SK-MEL-5 (cell line): ENCODE measurements at regions not wholly inside any gene's neighbourhood (a gene's known extent, or its start where the extent isn't known, plus 50 kb on each side); places are given as distances from the start of the nearest gene placed in this dataset.

Experiments
- DNase-seq: peaks from one replicate; pipeline ENCODE4 v3.0.0-alpha.2; 2016; ENCODE audit warnings: low read depth, low spot score
- in situ Hi-C: cut with HindIII; loops from 2 replicates; pipeline ENCODE4 v1.10.0; 2016; ENCODE audit warnings: low sequenced_read_pairs, high pct_unique_total_duplicates, low pct_unique_long_range_greater_than_20kb

DNA sequence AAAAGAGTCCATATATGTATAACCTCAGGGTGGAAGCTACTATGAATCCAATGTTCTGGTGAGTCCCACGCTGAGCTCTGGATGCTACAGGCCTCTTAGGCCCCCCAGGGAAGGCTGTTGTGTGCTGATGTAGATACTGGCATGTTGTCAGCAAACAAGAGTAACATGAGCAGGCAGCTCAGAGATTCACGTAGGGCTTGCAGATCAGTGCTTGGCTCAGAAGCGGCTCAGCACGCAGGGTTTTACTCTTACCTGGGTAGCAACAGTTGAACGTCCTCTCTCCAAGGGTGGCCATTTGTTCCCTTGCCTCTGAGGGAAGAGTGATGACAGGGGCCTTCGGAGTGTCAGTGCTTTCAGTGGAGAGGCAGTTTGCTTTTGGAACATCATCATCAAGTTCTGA, 93.4 kb downstream of the ZFP64 start:
- in situ Hi-C loops: no loop called here
- DNase-seq: no peak

DNA sequence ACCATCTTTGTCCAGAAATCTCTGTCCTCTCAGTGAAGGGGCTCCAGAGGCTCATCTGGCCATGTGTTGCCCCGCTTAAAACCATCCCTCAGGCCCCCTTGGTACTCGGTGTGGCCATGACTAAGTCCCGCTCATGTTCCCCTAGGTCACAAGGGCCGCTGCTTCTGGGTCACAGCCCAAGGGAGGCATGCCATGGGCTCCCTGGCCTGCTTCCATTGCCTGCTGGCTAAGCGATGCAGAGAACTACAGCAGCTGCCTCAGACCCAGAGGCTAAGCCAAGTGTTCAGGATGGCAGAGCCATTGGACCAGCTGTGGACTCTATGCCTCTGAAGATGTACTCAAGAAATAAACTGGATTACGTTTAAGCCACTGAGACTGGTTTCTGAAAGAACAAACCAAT, 95.5 kb downstream of the ZFP64 start:
- in situ Hi-C loops: no loop called here

GRCh38 chr20:52094693-52095092, 96.9 kb downstream of the ZFP64 start:
- DNase-seq: no peak
- in situ Hi-C loops: no loop called here

More for the DNA sequence above, 95.5 kb downstream of the ZFP64 start:
- DNase-seq: no peak

- in situ Hi-C loops: no loop called here
Observed at GRCh38 chr20:52093575-52093974, 98.0 kb downstream of the ZFP64 start.

DNA sequence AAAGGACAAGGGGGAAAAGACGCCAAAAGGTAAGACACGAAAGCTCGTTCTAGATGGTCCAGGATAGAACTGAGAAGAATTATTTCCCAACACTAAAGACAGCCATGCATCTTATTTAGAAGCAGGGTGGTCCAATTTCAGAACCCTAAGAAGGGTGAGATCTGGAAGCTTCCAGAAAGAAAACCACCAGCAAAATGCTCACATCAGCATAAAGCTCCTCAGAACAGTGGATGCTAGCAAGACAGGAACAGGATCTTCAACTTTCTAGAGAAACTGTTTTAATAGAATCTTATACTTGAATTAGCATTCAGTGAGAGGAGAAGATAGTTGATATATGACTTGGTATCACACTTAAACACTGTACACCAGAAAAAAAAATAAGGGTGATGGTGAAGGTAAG, 101.5 kb downstream of the ZFP64 start:
- DNase-seq: no peak
- in situ Hi-C loops: no loop called here

More at GRCh38 chr20:52093575-52093974, 98.0 kb downstream of the ZFP64 start:
- no peak for DNase-seq

- in situ Hi-C loops: no loop called here
- no peak for DNase-seq
Observed at GRCh38 chr20:52087471-52087870, 104.1 kb downstream of the ZFP64 start.

DNA sequence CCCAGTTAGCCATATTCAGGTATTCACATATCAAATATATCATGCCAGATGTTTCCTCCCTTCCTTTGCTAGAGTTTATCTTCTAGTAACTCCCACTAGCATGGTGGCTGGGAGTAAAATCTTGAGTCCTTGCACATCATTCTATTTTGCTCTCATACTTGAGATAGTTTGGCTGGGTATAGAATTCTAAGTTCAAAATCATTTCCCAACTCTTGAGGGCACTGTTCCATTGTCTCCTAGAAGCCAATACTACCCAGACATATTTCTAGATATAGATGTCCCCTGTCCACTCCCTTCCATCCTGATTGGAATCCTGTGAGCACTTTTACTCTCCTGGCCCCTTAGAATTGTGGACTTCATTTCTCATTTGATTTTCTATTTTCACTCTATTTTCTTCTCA, 104.7 kb downstream of the ZFP64 start:
- no peak for DNase-seq
- in situ Hi-C loops: no loop called here

DNA sequence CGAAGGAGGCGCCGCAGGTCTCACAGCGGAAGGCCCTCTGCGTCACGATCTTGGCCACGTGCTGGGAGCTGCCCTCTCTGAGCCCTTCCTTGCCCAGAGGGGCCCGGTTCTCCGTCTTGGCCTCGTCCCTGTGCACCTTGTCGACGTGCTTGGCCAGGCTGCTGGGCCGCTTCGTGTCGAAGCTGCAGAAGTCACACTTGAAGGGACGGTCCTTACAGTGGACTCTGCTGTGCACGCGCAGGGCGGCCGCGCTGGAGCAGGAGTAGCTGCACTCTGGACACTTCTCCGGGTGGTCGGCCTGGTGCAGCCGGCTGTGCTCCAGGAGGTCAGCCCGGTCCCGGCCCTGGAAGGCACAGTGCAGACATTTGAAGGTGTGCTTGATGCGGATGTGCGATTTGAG, 106.9 kb downstream of the ZFP64 start:
- no peak for DNase-seq
- in situ Hi-C loops: no loop called here

- DNase-seq: peak; percentile 82
- in situ Hi-C loops: no loop called here
Observed at GRCh38 chr20:52083627-52084232, 107.8 kb downstream of the ZFP64 start.

- DNase-seq: no peak
- in situ Hi-C loops: no loop called here
Observed at GRCh38 chr20:52082612-52083011, 109.0 kb downstream of the ZFP64 start.

- no peak for DNase-seq
- in situ Hi-C loops: no loop called here
Observed at GRCh38 chr20:52081791-52082190, 109.8 kb downstream of the ZFP64 start.

- no peak for DNase-seq
- in situ Hi-C loops: no loop called here
Observed at GRCh38 chr20:52081066-52081465, 110.5 kb downstream of the ZFP64 start.

- in situ Hi-C loops: no loop called here
- no peak for DNase-seq
Observed at GRCh38 chr20:52078289-52078688, 113.3 kb downstream of the ZFP64 start.

DNA sequence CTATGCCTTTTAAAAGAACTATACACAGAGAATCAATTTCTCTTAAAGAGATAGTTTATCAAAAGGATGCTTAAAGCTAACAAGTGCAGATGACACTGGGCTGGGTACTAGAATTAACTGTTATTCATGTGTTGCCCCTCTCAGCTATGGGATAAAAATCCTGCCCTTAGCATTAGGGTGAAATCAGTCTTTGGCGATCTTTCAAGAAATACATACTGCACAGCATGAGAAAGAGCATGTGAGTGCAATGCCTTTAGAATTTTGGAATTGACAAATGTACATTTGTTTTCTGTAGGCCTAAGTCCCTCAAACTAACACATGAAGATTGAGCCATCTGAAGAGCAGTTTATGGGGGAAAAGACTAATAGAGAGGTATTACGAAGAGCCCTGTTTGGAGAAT, 115.4 kb downstream of the ZFP64 start:
- in situ Hi-C loops: no loop called here
- DNase-seq: peak; percentile 85

DNA sequence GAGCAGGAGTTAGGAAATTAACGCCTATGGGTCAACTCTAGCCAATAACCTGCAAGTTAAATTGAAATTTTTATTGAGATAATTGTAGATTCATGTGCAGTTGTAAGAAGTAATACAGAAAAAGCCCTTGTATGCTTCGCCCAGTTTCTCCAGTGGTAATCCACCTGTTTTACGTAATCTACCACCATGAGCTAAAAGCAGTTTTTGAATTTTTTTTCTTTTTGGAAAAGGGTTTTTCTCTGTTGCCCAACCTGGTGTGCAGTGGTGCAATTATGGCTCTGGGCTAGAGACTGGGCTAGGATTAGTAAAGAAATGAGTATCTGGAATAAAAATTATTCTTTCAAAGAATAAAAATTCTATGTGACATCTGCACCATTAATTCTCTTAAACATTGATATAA, 116.2 kb downstream of the ZFP64 start:
- DNase-seq: no peak
- in situ Hi-C loops: no loop called here

GRCh38 chr20:52071136-52071535, 120.4 kb downstream of the ZFP64 start:
- no peak for DNase-seq
- in situ Hi-C loops: no loop called here

DNA sequence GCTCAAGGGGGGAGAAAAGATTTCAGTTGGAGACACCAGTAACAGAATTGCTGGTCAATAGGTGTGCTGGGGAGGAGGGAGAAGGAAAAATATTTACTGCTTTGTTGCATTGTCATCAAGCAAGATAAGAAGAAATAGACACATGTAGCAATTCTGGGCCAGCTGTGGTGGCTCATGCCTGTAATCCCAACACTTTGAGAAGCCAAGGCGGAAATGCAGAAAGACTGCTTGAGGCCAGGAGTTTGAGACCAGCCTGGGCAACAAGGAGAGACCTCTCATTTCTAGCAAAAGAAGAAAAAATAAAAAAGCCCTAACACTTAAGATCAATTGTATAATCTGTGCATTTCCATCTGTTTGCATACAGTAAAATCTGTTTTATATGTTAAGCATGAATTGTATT, 126.6 kb downstream of the ZFP64 start:
- no peak for DNase-seq

GRCh38 chr20:52062452-52063209, 128.9 kb downstream of the ZFP64 start:
- in situ Hi-C loops: no loop called here
- no peak for DNase-seq

More for the DNA sequence above, 126.6 kb downstream of the ZFP64 start:
- in situ Hi-C loops: no loop called here
